HG03103 (cell line): ENCODE measurements at regions not wholly inside any gene's neighbourhood (a gene's known extent, or its start where the extent isn't known, plus 50 kb on each side); places are given as distances from the start of the nearest gene placed in this dataset.
"Not testable (repeated sequence)": the region's sequence is repeated elsewhere in the genome, so short reads cannot be mapped to it uniquely, and the experiment has no call there.

Experiments
- ATAC-seq: cut with Tn5 transposase; IDR thresholded peaks from one replicate; pipeline ENCODE4 v1.9.1; 2021; ENCODE audit warnings: low read depth; ENCODE audit not compliant: unreplicated experiment

- ATAC-seq = no peak
These were observed 115.3 kb downstream of the LTN1 start for GRCh38 chr21:28877318-28877884.

GRCh38 chr21:28875078-28875477 lies 117.6 kb downstream of the LTN1 start:
- ATAC-seq = no peak

- ATAC-seq = no peak
These were observed 120.5 kb downstream of the LTN1 start for GRCh38 chr21:28872218-28872617.

GRCh38 chr21:28871388-28872010 lies 121.2 kb downstream of the LTN1 start:
- no peak for ATAC-seq

- no peak for ATAC-seq
These were observed 125.3 kb downstream of the LTN1 start for GRCh38 chr21:28867401-28867800.

GRCh38 chr21:28865488-28866186 lies 127.0 kb downstream of the LTN1 start:
- no peak for ATAC-seq

- ATAC-seq = no peak
These were observed 134.3 kb downstream of the LTN1 start for GRCh38 chr21:28858424-28858823.

GRCh38 chr21:28857752-28858151 lies 134.9 kb downstream of the LTN1 start:
- ATAC-seq = no peak

GRCh38 chr21:28856588-28857250 lies 136.0 kb downstream of the LTN1 start:
- ATAC-seq = no peak

GRCh38 chr21:28852706-28853105 lies 140.0 kb downstream of the LTN1 start:
- no peak for ATAC-seq

GRCh38 chr21:28851645-28852044 lies 141.0 kb downstream of the LTN1 start:
- ATAC-seq = no peak

GRCh38 chr21:28839237-28839636 lies 153.4 kb downstream of the LTN1 start:
- ATAC-seq = not testable (repeated sequence)

- ATAC-seq = not testable (repeated sequence)
These were observed 155.3 kb downstream of the LTN1 start for GRCh38 chr21:28837426-28837825.

GRCh38 chr21:28836588-28836987 lies 156.1 kb downstream of the LTN1 start:
- not testable (repeated sequence) for ATAC-seq

- no peak for ATAC-seq
These were observed 158.1 kb downstream of the LTN1 start for GRCh38 chr21:28834335-28835238.

GRCh38 chr21:28833609-28834008 lies 159.1 kb downstream of the LTN1 start:
- ATAC-seq = no peak

- ATAC-seq = no peak
These were observed 159.5 kb downstream of the LTN1 start for GRCh38 chr21:28833182-28833581.

GRCh38 chr21:28832715-28833061 lies 160.0 kb downstream of the LTN1 start:
- ATAC-seq = no peak

GRCh38 chr21:28832013-28832714 lies 160.5 kb downstream of the LTN1 start:
- no peak for ATAC-seq

- ATAC-seq = no peak
These were observed 163.7 kb downstream of the LTN1 start for GRCh38 chr21:28828981-28829380.
